OCI-LY7 (cell line): ENCODE measurements at regions not wholly inside any gene's neighbourhood (a gene's known extent, or its start where the extent isn't known, plus 50 kb on each side); places are given as distances from the start of the nearest gene placed in this dataset.
"Not testable (repeated sequence)": the region's sequence is repeated elsewhere in the genome, so short reads cannot be mapped to it uniquely, and the experiment has no call there.

Experiments used
- BruUV-seq: library from RNA; stranded (reverse); fragments of 400-500 nt; replicated peaks from 2 replicates; lab custom pipeline; 2021; lab: Mats Ljungman, UMichigan
- CTCF ChIA-PET: fragments of 300-600 bp; sonication (Branson Sonifier 250); formaldehyde crosslinking; loops from one replicate; lab custom pipeline; 2022; ENCODE audit warnings: antibody characterized with exemption; ENCODE audit not compliant: unreplicated experiment; lab: Charles Lee
- POLR2A ChIA-PET: fragments of 300-600 bp; sonication (Branson Sonifier 250); formaldehyde crosslinking; loops from one replicate; lab custom pipeline; 2022; ENCODE audit warnings: antibody characterized with exemption; lab: Charles Lee
- DNase-seq: peaks from one replicate; pipeline ENCODE4 v3.0.0-alpha.2; 2015; ENCODE audit warnings: low spot score
- H2AFZ ChIP-seq: fragments of 200-600 bp; sonication (generic), shearing (Covaris generic); 2 replicates; pipeline ENCODE4 v1.6.1; 2014; ENCODE audit warnings: mild to moderate bottlenecking, antibody characterized with exemption, low read length, moderate library complexity
- H3K27ac ChIP-seq: fragments of 200-600 bp; sonication (generic); 2 replicates; pipeline ENCODE4 v1.5.1; 2014; ENCODE audit warnings: mixed run types, low read depth, mild to moderate bottlenecking, moderate library complexity, low read length, inconsistent platforms; ENCODE audit not compliant: poor library complexity, severe bottlenecking
- H3K36me3 ChIP-seq: fragments of 200-600 bp; sonication (generic); 2 replicates; pipeline ENCODE4 v1.6.1; 2014; ENCODE audit warnings: mild to moderate bottlenecking, antibody characterized with exemption, low read length, moderate library complexity, mixed read lengths; ENCODE audit not compliant: insufficient read depth
- H3K4me1 ChIP-seq: fragments of 200-600 bp; sonication (generic); 2 replicates; pipeline ENCODE4 v1.5.1; 2014; ENCODE audit warnings: mild to moderate bottlenecking, low read length; ENCODE audit not compliant: insufficient read depth, poor library complexity, severe bottlenecking
- H3K4me2 ChIP-seq: fragments of 200-600 bp; sonication (generic); 2 replicates; pipeline ENCODE4 v1.6.1; 2014; ENCODE audit warnings: mild to moderate bottlenecking, low read length
- H3K4me3 ChIP-seq: fragments of 200-600 bp; sonication (generic); 2 replicates; pipeline ENCODE4 v1.5.1; 2014; ENCODE audit warnings: mild to moderate bottlenecking, low read depth, low read length; ENCODE audit not compliant: poor library complexity, severe bottlenecking
- H3K79me2 ChIP-seq: fragments of 200-600 bp; sonication (generic); 2 replicates; pipeline ENCODE4 v1.6.1; 2016; ENCODE audit warnings: low read depth, mild to moderate bottlenecking, low read length, moderate library complexity, mixed read lengths; ENCODE audit not compliant: insufficient read depth
- H3K9me2 ChIP-seq: fragments of 200-600 bp; sonication (generic); 2 replicates; pipeline ENCODE4 v1.6.1; 2016; ENCODE audit warnings: mild to moderate bottlenecking, low read length, mixed read lengths; ENCODE audit not compliant: insufficient read depth
- H3K9me3 ChIP-seq: fragments of 200-600 bp; sonication (generic); 2 replicates; pipeline ENCODE4 v1.6.1; 2014; ENCODE audit warnings: mild to moderate bottlenecking, mixed run types, low read length, mixed read lengths
- H4K20me1 ChIP-seq: fragments of 200-600 bp; sonication (generic); 2 replicates; pipeline ENCODE4 v1.6.1; 2014; ENCODE audit warnings: mild to moderate bottlenecking, antibody characterized with exemption, low read length, moderate library complexity, mixed read lengths; ENCODE audit not compliant: insufficient read depth
- EZH2phosphoT487 ChIP-seq: fragments of 200-600 bp; sonication (generic); IDR thresholded peaks from 2 replicates; pipeline ENCODE4 v1.6.1; 2018; ENCODE audit warnings: low read depth, borderline replicate concordance, mild to moderate bottlenecking, mixed run types, antibody characterized with exemption, low read length, moderate library complexity, mixed read lengths
- intact Hi-C: fragments of 100-400 bp; cut with micrococcal nuclease; formaldehyde crosslinking; loops from one replicate; pipeline ENCODE4 v1.10.0; 2022; ENCODE audit not compliant: unreplicated experiment
- TF ChIP-seq, protein P1 (sequence below): fragments of 200-600 bp; sonication (generic); conservative IDR thresholded peaks from 2 replicates; pipeline ENCODE4 v1.5.1; 2014; ENCODE audit warnings: mild to moderate bottlenecking, antibody characterized with exemption, low read length, moderate library complexity, mixed read lengths

DNA sequence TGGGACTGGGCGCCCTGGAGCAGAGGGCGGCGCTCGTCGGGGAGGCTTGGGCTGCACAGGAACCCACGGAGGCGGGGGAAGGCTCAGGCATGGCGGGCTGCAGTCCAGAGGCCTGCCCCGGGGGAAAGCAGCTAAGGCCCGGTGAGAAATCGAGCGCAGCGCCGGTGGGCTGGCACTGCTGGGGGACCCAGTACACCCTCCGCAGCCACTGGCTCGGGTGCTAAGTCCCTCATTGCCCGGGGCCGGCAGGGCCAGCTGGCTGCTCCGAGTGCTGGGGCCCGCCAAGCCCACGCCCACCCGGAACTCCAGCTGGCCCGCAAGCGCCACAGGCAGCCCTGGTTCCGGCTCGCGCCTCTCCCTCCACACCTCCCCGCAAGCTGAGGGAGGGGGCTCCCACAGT lies 962.3 kb downstream of the CNTNAP5 start:
- H3K36me3 ChIP-seq, H3K79me2 ChIP-seq, CTCF ChIA-PET, H3K27ac ChIP-seq, H2AFZ ChIP-seq, H3K4me2 ChIP-seq, H3K9me2 ChIP-seq, H4K20me1 ChIP-seq, H3K4me3 ChIP-seq, BruUV-seq, intact Hi-C loops, H3K4me1 ChIP-seq, DNase-seq, POLR2A ChIA-PET, H3K9me3 ChIP-seq: not testable (repeated sequence)

- DNase-seq: no peak
- no peaks in the 10 kb centered on the region for H4K20me1 ChIP-seq
- no peak overlapping the region for H3K4me2 ChIP-seq
- H3K79me2 ChIP-seq: no peaks in the 10 kb centered on the region
- H3K4me1 ChIP-seq: no peaks in the 10 kb centered on the region
- no peaks in the 10 kb centered on the region for H3K36me3 ChIP-seq
- no peak overlapping the region for H3K27ac ChIP-seq
- no peaks in the 10 kb centered on the region for H3K9me3 ChIP-seq
- ChIA-PET POLR2A (no interaction called here), CTCF (no interaction called here)
- H3K9me2 ChIP-seq: no peaks in the 10 kb centered on the region
- no peak overlapping the region for H3K4me3 ChIP-seq
- no peak overlapping the region for H2AFZ ChIP-seq
- intact Hi-C loops: no loop called here
- no TSS peak for BruUV-seq
- TF ChIP-seq, protein P1, sequence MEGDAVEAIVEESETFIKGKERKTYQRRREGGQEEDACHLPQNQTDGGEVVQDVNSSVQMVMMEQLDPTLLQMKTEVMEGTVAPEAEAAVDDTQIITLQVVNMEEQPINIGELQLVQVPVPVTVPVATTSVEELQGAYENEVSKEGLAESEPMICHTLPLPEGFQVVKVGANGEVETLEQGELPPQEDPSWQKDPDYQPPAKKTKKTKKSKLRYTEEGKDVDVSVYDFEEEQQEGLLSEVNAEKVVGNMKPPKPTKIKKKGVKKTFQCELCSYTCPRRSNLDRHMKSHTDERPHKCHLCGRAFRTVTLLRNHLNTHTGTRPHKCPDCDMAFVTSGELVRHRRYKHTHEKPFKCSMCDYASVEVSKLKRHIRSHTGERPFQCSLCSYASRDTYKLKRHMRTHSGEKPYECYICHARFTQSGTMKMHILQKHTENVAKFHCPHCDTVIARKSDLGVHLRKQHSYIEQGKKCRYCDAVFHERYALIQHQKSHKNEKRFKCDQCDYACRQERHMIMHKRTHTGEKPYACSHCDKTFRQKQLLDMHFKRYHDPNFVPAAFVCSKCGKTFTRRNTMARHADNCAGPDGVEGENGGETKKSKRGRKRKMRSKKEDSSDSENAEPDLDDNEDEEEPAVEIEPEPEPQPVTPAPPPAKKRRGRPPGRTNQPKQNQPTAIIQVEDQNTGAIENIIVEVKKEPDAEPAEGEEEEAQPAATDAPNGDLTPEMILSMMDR: no peak
- no peak for TF ChIP-seq EZH2phosphoT487
These were observed 963.0 kb downstream of the CNTNAP5 start for GRCh38 chr2:124988111-124988510.

- Histone ChIP-seq H3K9me3 (no peaks in the 10 kb centered on the region), H3K79me2 (no peaks in the 10 kb centered on the region), H3K36me3 (no peaks in the 10 kb centered on the region), H3K27ac (no peak overlapping the region), H4K20me1 (no peaks in the 10 kb centered on the region), H3K4me2 (no peak overlapping the region), H3K4me3 (no peak overlapping the region), H3K9me2 (no peaks in the 10 kb centered on the region), H2AFZ (no peak overlapping the region), H3K4me1 (no peaks in the 10 kb centered on the region)
- POLR2A ChIA-PET: interaction anchor here (0.7 to 0.9 kb wide), 2 partner anchors 8 to 226 kb away, joined by 3 read pairs; no protein-coding TSS in a partner anchor
- no peak for DNase-seq
- no peak for TF ChIP-seq EZH2phosphoT487
- TF ChIP-seq, protein P1: no peak
- CTCF ChIA-PET: no interaction called here
- BruUV-seq: no TSS peak
- intact Hi-C loops: no loop called here
These were observed 963.7 kb downstream of the CNTNAP5 start for GRCh38 chr2:124988794-124989193.
